KMS-11 (cell line): ENCODE measurements at regions not wholly inside any gene's neighbourhood (a gene's known extent, or its start where the extent isn't known, plus 50 kb on each side); places are given as distances from the start of the nearest gene placed in this dataset.
A peak's percentile ranks its signal among the peaks of the same experiment; 100 is the strongest.

Experiments used
- H2AFZ ChIP-seq: fragments of 200-600 bp; sonication (generic); 2 replicates; pipeline ENCODE4 v1.6.1; 2016; ENCODE audit warnings: antibody characterized with exemption, mixed run types, low read depth
- H3K27ac ChIP-seq: fragments of 200-600 bp; sonication (generic); 2 replicates; pipeline ENCODE4 v1.6.1; 2016; ENCODE audit warnings: mild to moderate bottlenecking, mixed run types
- H3K27me3 ChIP-seq: fragments of 200-600 bp; sonication (generic); 2 replicates; pipeline ENCODE4 v1.6.1; 2017; ENCODE audit warnings: mild to moderate bottlenecking, low read depth, mixed run types, moderate library complexity; ENCODE audit not compliant: insufficient read depth
- H3K36me3 ChIP-seq: fragments of 200-600 bp; sonication (generic); 2 replicates; pipeline ENCODE4 v1.6.1; 2017; ENCODE audit warnings: mild to moderate bottlenecking, mixed run types; ENCODE audit not compliant: insufficient read depth
- H3K4me1 ChIP-seq: fragments of 200-600 bp; sonication (generic); 2 replicates; pipeline ENCODE4 v1.6.1; 2016; ENCODE audit warnings: mild to moderate bottlenecking, low read depth, mixed run types; ENCODE audit not compliant: poor library complexity, severe bottlenecking
- H3K4me2 ChIP-seq: fragments of 200-600 bp; sonication (generic); 2 replicates; pipeline ENCODE4 v1.7.0; 2016; ENCODE audit warnings: mild to moderate bottlenecking, mixed run types
- H3K4me3 ChIP-seq: fragments of 200-600 bp; sonication (generic); IDR thresholded peaks from 2 replicates; pipeline ENCODE4 v1.6.1; 2017; ENCODE audit warnings: low read depth, low read length, mixed read lengths; ENCODE audit not compliant: insufficient read depth
- H3K79me2 ChIP-seq: fragments of 200-600 bp; sonication (generic); 2 replicates; pipeline ENCODE4 v1.6.1; 2016; ENCODE audit warnings: low read depth, mixed run types; ENCODE audit not compliant: insufficient read depth
- H3K9ac ChIP-seq: fragments of 200-600 bp; sonication (generic); 2 replicates; pipeline ENCODE4 v1.6.1; 2016; ENCODE audit warnings: mild to moderate bottlenecking, mixed run types
- H4K20me1 ChIP-seq: fragments of 200-600 bp; sonication (generic); 2 replicates; pipeline ENCODE4 v1.6.1; 2016; ENCODE audit warnings: mild to moderate bottlenecking, mixed run types; ENCODE audit not compliant: insufficient read depth
- TF ChIP-seq, protein P1 (sequence below): fragments of 200-600 bp; sonication (generic); conservative IDR thresholded peaks from 2 replicates; pipeline ENCODE4 v1.6.1; 2017; ENCODE audit warnings: low read depth, mild to moderate bottlenecking, antibody characterized with exemption, low read length, moderate library complexity, mixed read lengths

DNA sequence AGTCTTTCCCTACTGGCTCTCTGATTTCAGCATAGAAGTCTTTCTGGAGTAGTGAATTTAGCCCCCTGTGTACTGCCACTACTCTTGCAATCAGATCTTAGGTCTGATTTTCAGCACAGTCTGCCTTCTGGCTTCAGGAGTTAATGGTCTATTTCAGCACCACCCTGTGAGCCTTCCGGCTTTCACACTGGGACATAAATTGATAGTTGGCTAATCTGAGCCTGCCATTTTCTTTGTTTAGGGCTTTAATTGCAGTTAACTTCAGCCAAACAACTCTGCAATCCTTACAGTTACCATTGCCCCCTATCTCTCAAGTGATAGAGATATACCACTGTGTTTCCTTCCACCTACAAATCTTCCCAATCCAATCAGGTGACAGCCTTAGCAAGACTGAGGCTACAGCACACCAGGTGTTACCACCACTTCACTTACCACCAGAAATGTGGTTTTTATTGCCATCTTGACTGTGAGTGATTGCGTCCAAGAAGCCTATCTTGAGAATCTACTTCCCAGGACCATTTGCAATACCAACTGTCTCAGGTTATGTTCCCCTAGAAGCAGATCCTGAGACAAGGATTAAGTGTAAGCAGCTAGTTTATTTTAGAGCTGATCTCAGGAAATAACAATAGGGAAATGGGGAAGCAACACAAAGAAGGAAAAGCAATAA, 51.9 kb upstream of the NEK6 start:
- no peak overlapping the region for H3K9ac ChIP-seq
- peaks cover 57% of the 10 kb centered on the region for H3K4me1 ChIP-seq
- H4K20me1 ChIP-seq: no peaks in the 10 kb centered on the region
- H3K79me2 ChIP-seq: no peaks in the 10 kb centered on the region
- H3K4me2 ChIP-seq: peak overlapping the region; percentile 39; the same call in 1 of the 2 replicates
- no peak overlapping the region for H3K4me3 ChIP-seq
- H3K36me3 ChIP-seq: no peaks in the 10 kb centered on the region
- no peak overlapping the region for H3K27ac ChIP-seq
- H2AFZ ChIP-seq: no peak overlapping the region
- no peaks in the 10 kb centered on the region for H3K27me3 ChIP-seq
- TF ChIP-seq, protein P1, sequence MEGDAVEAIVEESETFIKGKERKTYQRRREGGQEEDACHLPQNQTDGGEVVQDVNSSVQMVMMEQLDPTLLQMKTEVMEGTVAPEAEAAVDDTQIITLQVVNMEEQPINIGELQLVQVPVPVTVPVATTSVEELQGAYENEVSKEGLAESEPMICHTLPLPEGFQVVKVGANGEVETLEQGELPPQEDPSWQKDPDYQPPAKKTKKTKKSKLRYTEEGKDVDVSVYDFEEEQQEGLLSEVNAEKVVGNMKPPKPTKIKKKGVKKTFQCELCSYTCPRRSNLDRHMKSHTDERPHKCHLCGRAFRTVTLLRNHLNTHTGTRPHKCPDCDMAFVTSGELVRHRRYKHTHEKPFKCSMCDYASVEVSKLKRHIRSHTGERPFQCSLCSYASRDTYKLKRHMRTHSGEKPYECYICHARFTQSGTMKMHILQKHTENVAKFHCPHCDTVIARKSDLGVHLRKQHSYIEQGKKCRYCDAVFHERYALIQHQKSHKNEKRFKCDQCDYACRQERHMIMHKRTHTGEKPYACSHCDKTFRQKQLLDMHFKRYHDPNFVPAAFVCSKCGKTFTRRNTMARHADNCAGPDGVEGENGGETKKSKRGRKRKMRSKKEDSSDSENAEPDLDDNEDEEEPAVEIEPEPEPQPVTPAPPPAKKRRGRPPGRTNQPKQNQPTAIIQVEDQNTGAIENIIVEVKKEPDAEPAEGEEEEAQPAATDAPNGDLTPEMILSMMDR: no peak

DNA sequence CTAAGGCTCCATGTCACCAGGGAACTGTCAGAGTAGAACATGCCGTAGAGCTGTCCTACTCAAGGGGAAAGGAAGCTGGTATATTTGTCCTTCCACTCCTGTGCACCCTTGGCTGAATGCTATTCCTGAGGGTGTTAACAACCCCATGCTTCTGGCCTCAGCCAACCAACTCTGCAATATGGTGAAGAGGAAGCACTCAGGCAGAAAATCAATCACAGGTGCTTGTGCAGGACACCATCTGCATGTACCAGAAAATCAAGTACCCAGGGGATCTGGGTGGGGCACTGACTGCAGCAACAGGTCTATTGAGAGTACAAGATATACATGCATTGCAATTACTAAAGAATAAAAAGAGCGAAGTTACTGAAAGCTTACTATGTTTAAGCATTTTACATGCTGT, 51.4 kb upstream of the NEK6 start:
- peaks cover 52% of the 10 kb centered on the region for H3K4me1 ChIP-seq
- H3K9ac ChIP-seq: no peak overlapping the region
- no peaks in the 10 kb centered on the region for H4K20me1 ChIP-seq
- H3K36me3 ChIP-seq: no peaks in the 10 kb centered on the region
- H3K27me3 ChIP-seq: no peaks in the 10 kb centered on the region
- no peak overlapping the region for H2AFZ ChIP-seq
- peak overlapping the region; percentile 39; the same call in 1 of the 2 replicates for H3K4me2 ChIP-seq
- H3K4me3 ChIP-seq: no peak overlapping the region
- TF ChIP-seq, protein P1: no peak
- no peaks in the 10 kb centered on the region for H3K79me2 ChIP-seq
- H3K27ac ChIP-seq: no peak overlapping the region
